Left ventricle myocardium inferior (tissue), 1 donor: ENCODE measurements at regions not wholly inside any gene's neighbourhood (a gene's known extent, or its start where the extent isn't known, plus 50 kb on each side); places are given as distances from the start of the nearest gene placed in this dataset.

Experiments used
- DNase-seq: peaks from one replicate; pipeline ENCODE4 v3.0.0-alpha.2; 2020
- H3K27ac ChIP-seq: fragments of 200-600 bp; replicated peaks from 2 replicates; pipeline ENCODE4 v1.8.0; 2021
- H3K27me3 ChIP-seq: fragments of 200-600 bp; 2 replicates; pipeline ENCODE4 v1.8.0; 2021; ENCODE audit warnings: low read depth
- H3K36me3 ChIP-seq: fragments of 200-600 bp; 2 replicates; pipeline ENCODE4 v1.8.0; 2021
- H3K4me1 ChIP-seq: fragments of 200-600 bp; 2 replicates; pipeline ENCODE4 v1.8.0; 2021
- H3K4me3 ChIP-seq: fragments of 200-600 bp; 2 replicates; pipeline ENCODE4 v1.8.0; 2021; ENCODE audit warnings: mild to moderate bottlenecking, moderate library complexity
- H3K9me3 ChIP-seq: fragments of 200-600 bp; replicated peaks from 2 replicates; pipeline ENCODE4 v1.8.0; 2021
- CTCF ChIP-seq: fragments of 200-600 bp; IDR thresholded peaks from 2 replicates; pipeline ENCODE4 v1.8.0; 2021; ENCODE audit warnings: antibody characterized with exemption, mild to moderate bottlenecking, borderline replicate concordance
- intact Hi-C: fragments of 100-400 bp; cut with micrococcal nuclease; formaldehyde crosslinking; loops from one replicate; pipeline ENCODE4 v1.11.0; 2022
- donor health status: DM: no; HTN: yes; CAD: no; lungs with severe emphysema.

- H3K4me3 ChIP-seq, result no peak overlapping the region
- intact Hi-C loops, result no loop called here
- DNase-seq, result no peak
- no peak overlapping the region for H3K27ac ChIP-seq
- no peaks in the 10 kb centered on the region for H3K9me3 ChIP-seq
- TF ChIP-seq CTCF, result no peak
- H3K36me3 ChIP-seq, result no peaks in the 10 kb centered on the region
- H3K27me3 ChIP-seq, result peaks cover 50% of the 10 kb centered on the region
- H3K4me1 ChIP-seq, result no peaks in the 10 kb centered on the region
These were observed 352.6 kb downstream of the THBS2 start for GRCh38 chr6:168901076-168901475.

- H3K27ac ChIP-seq, result no peak overlapping the region
- H3K36me3 ChIP-seq, result no peaks in the 10 kb centered on the region
- no peak for DNase-seq
- intact Hi-C loops, result no loop called here
- peaks cover 25% of the 10 kb centered on the region for H3K27me3 ChIP-seq
- TF ChIP-seq CTCF, result no peak
- no peaks in the 10 kb centered on the region for H3K9me3 ChIP-seq
- H3K4me1 ChIP-seq, result peaks cover 5% of the 10 kb centered on the region
- H3K4me3 ChIP-seq, result no peak overlapping the region
These were observed 357.3 kb downstream of the THBS2 start for GRCh38 chr6:168896321-168896720.

GRCh38 chr6:168895102-168895812, 358.4 kb downstream of the THBS2 start:
- peak; percentile 78 for DNase-seq
- Histone ChIP-seq H3K27ac (no peak overlapping the region), H3K4me3 (peak overlapping the region; percentile 44), H3K9me3 (no peaks in the 10 kb centered on the region), H3K27me3 (peaks cover 15% of the 10 kb centered on the region), H3K4me1 (peaks cover 5% of the 10 kb centered on the region), H3K36me3 (no peaks in the 10 kb centered on the region)
- intact Hi-C loops, result no loop called here
- peak; percentile 93 for TF ChIP-seq CTCF

- no peak overlapping the region for H3K27ac ChIP-seq
- peaks cover 5% of the 10 kb centered on the region for H3K4me1 ChIP-seq
- no peak for TF ChIP-seq CTCF
- no peaks in the 10 kb centered on the region for H3K36me3 ChIP-seq
- no peak overlapping the region for H3K4me3 ChIP-seq
- H3K27me3 ChIP-seq, result peaks cover under 1% of the 10 kb centered on the region
- no peak for DNase-seq
- intact Hi-C loops, result no loop called here
- no peaks in the 10 kb centered on the region for H3K9me3 ChIP-seq
These were observed 361.6 kb downstream of the THBS2 start for GRCh38 chr6:168892031-168892430.

GRCh38 chr6:168890981-168891365, 362.7 kb downstream of the THBS2 start:
- no peak overlapping the region for H3K4me3 ChIP-seq
- peaks cover 5% of the 10 kb centered on the region for H3K4me1 ChIP-seq
- TF ChIP-seq CTCF, result no peak
- H3K9me3 ChIP-seq, result no peaks in the 10 kb centered on the region
- no peak for DNase-seq
- H3K27me3 ChIP-seq, result peaks cover 5% of the 10 kb centered on the region
- H3K27ac ChIP-seq, result no peak overlapping the region
- no peaks in the 10 kb centered on the region for H3K36me3 ChIP-seq
- intact Hi-C loops, result no loop called here
